NOMO-1 (cell line): ENCODE measurements at regions not wholly inside any gene's neighbourhood (a gene's known extent, or its start where the extent isn't known, plus 50 kb on each side); places are given as distances from the start of the nearest gene placed in this dataset.
"Not testable (repeated sequence)": the region's sequence is repeated elsewhere in the genome, so short reads cannot be mapped to it uniquely, and the experiment has no call there.

Source experiments
- DNase-seq, 2 experiments: peaks; one replicate each; lab custom pipeline; 2025; ENCODE audit not compliant: unreplicated experiment in 2 of 2; lab: John Stamatoyannopoulos, UW

DNA sequence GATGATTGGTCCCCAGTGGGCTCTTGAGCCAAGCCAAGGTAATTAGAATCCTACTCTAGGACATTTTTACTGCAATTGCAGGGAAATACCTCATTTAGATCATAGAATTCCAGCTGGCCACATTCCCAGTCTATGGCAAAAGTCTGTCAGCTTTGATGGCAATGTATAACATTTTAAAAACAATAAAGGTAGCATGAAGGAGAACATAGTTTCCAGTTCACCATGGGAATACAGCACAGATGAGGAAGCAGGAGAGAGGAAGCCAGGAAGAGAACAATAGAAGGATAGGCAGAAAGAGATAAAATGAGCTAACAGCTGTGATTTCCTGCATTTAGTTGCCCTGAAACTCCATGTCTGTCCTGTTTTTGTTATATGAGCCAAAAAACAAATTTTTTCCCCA is 897.3 kb upstream of the DDX18 start:
- no peak for DNase-seq

DNA sequence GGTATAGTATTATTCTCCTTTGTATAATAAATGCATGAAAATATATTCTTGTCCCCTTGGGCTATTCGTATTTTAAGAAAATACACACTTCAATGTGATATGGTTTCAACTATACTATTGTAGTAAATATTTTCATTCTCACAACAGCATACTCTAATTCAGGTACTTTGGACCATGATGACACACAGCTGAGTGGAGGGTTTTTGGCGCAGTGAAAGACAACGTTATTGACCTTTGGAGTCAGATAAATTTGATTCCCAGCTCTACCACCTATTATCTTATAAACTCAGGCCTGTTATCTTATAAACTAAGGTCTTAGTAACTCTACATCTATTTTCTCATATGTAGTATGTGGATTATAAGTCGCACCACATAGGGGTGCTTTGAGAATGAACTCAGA is 895.9 kb upstream of the DDX18 start:
- DNase-seq: no peak

DNA sequence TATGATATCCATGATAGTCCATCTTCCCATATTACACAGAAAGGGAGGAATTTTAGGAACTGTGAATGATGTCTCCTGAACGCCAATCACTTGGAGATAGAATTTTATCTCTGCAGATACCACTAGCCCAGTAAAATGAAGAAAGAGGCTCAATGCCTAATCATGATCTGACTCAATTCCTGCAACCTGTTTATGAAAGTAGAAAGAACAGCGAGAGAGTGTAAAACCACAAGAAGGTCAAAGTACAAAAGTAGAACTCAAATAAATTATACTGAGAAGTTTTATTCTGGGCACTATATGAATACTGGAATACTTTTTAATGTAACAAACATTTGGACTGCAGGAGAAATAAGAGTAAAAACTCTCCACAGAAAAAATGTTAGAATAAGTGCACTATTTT is 892.1 kb upstream of the DDX18 start:
- DNase-seq: no peak

- DNase-seq: no peak
Measured at GRCh38 chr2:116924509-116924908, 890.0 kb upstream of the DDX18 start.

- no peak for DNase-seq
Measured at GRCh38 chr2:116935097-116935814, 879.2 kb upstream of the DDX18 start.

GRCh38 chr2:116948258-116948657 is 866.2 kb upstream of the DDX18 start:
- DNase-seq: no peak

GRCh38 chr2:116949249-116949648 is 865.2 kb upstream of the DDX18 start:
- DNase-seq: no peak

GRCh38 chr2:116952254-116952653 is 862.2 kb upstream of the DDX18 start:
- no peak for DNase-seq

GRCh38 chr2:116955646-116956045 is 858.8 kb upstream of the DDX18 start:
- no peak for DNase-seq

GRCh38 chr2:116975608-116976007 is 838.9 kb upstream of the DDX18 start:
- DNase-seq: no peak

DNA sequence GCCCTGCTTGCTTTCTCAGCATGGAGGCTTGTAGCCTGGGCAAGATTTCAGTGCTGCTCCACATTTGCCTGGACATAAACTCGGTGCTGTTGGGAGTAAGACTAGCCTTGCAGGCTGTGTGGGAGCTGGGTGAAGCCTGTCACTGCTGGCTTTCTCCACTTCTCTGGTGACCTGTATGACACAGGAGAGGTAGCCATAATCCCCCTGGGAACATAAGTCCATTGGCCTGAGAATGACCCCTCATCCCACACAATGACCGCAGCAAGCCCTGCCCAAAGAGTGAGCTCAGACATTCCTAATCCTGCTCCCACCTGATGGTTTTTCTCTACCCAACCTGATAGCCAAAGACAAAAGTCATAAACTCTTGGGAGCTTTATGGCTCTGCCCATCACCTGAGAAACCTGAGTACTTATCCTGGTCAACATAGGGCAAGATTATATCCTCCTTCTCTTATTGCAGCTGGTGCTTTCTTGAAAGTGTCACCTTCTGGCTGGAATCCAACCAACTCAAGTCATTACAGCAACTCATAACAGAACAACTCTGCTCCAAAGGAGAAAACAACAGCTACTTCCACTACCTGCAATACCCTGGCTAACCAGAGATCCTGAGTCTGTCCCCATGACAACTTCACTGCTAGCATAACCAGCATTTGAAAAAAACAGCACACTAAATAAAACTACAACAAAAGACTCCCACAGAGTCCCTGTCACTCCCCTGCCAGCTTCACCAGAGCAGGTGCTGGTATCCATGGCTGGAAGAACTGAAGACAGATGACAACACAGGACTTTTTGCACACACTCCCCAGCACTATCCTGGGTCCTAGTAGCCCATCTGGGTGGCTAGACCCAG is 834.4 kb upstream of the DDX18 start:
- DNase-seq: no peak

DNA sequence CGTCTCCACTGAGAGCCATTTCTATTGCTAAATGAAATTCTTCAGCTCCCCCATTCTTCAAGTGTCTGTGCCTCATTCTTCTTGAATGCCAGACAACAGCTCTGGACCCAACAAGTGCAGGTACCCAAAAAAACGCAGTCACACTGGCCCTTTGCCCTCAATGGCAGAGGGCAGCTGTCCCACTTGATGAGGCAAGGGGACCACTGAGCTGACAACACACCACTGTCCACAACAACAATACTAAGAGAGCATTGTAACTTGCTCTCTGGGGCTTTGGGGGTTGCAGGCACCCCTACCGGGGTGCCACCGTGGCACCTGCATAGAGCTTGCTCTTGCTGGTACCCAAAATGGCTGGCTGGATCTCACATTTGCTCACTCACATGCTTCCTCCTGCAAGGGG is 827.0 kb upstream of the DDX18 start:
- DNase-seq: no peak

GRCh38 chr2:116988303-116988702 is 826.2 kb upstream of the DDX18 start:
- DNase-seq: no peak

DNA sequence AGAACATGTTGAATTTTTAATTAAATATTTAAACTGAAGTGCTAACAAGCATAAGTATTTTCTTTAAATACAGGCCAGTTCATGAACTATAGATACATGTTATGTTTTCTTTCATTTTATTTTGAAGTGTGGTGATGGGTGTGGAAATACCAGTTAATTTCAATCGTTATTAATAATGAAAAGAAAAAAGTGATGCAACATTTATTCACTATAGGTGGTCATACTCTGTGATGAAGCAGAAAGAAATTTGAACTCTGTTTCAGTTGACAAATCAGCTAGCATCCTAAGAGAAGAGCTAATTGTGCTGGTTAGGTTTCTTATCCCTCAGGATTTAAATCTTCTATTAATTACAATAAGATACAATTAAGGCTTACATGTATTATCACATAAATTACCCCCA is 795.1 kb upstream of the DDX18 start:
- no peak for DNase-seq

DNA sequence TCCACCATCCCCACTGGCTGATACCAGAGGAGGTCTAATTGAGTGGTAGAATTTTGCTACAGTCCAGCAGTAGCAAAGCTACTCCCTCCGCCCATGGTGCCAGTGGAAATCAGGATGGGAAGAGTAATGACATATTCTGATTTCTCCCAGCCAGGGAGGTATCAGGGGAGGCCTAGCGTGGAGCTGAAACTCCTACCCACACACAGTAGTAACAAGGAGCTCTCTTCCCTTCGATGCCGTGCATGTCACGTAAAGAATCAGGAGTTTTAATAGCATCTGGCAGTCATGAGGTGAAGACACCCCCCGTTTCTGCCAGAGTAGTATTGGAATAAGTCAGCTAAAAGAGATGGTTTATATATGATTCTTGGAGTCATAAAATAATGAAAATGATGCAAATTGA is 786.8 kb upstream of the DDX18 start:
- DNase-seq: no peak

GRCh38 chr2:117028708-117029107 is 785.8 kb upstream of the DDX18 start:
- not testable (repeated sequence) for DNase-seq

- DNase-seq: no peak
Measured at GRCh38 chr2:117055499-117056375, 758.8 kb upstream of the DDX18 start.

- DNase-seq: no peak
Measured at GRCh38 chr2:117056376-117056748, 758.1 kb upstream of the DDX18 start.

DNA sequence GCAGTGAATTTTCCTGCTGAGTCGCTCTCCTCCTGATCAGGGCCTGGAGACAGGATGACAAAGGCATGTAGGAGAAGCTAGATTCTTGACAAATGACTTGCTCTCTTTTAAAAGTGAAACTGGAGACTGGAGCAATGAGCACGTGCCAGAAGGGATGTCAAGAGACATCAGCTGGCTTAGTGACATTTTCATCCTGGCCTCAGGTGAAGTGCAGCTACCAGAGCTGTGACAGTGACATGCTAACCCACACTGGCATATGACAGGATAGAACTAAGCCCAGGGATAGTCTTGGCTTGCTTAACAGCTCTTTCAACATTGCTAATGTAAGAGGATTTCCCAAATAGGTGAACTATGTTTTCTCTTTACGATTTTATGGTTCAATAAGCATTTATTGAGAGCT is 757.5 kb upstream of the DDX18 start:
- no peak for DNase-seq

- DNase-seq: peak; percentile 67 to 88
Measured at GRCh38 chr2:117058366-117058765, 756.1 kb upstream of the DDX18 start.

DNA sequence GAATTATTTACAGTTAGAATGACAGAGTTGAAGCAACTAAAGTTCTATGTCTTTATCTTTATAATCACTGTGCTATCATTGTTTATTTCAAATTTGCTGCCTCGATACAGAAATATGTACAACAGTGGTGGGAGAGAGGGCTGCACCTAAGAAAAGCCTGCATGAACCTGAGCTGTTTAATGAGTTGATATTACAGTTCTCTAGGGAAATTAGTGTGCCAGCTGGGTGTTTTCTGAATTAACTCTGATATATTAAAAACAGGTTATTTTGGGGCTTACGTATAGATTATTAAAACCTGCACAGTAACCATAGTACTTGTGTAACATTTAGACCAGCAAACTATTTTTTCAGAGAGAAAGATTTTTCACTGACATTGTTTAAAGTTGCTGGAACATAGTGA is 750.5 kb upstream of the DDX18 start:
- DNase-seq: no peak
